ENCODE measurements at regions not wholly inside any gene's neighbourhood (a gene's known extent, or its start where the extent isn't known, plus 50 kb on each side); places are given as distances from the start of the nearest gene placed in this dataset.
"Not testable (repeated sequence)": the region's sequence is repeated elsewhere in the genome, so short reads cannot be mapped to it uniquely, and the experiment has no call there.

DNA sequence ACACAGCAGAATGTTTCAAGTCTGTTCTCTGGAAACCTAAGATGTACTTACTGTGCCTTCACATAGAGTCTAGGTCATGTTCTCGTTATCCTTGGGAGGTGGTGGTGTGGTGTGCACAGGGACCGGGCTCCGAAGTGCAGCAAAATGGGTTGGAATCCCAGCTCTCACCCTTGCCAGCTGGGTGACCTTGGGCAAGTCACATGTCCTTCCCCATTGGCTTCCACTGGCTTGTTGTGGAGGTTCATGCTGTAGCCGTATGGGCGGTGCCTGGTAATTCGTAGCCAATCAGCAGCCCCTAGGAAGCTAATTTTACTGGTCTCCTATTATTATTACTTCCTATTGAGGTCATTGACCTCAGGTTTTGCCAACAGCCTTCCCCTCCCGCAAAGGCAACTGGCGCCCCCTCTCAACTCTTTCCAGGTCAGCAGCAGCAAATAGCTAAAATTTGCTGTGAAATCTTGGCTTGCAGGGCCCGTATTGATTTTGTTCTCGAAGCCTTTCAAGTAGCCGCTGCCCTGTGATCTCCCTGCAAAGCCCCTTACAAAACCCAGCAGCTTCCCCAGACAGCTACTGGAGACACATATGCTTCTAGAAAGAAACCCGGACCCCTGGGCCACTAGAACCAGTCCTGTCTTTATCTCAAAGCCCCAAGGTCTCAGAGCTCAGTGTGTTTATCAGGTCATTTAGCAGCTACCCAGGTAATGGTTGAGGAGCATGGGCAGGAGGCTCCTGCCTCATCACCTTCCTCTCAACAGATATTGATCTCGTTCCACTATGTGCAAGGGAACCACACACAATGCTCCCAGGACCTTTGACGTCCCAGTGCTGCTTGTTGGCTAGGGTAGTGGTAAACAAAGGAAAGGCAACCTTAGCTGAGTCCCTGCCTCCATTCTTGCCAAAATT lies 66.5 kb upstream of the SLC1A4 start:
- TF ChIP-seq, protein P1, sequence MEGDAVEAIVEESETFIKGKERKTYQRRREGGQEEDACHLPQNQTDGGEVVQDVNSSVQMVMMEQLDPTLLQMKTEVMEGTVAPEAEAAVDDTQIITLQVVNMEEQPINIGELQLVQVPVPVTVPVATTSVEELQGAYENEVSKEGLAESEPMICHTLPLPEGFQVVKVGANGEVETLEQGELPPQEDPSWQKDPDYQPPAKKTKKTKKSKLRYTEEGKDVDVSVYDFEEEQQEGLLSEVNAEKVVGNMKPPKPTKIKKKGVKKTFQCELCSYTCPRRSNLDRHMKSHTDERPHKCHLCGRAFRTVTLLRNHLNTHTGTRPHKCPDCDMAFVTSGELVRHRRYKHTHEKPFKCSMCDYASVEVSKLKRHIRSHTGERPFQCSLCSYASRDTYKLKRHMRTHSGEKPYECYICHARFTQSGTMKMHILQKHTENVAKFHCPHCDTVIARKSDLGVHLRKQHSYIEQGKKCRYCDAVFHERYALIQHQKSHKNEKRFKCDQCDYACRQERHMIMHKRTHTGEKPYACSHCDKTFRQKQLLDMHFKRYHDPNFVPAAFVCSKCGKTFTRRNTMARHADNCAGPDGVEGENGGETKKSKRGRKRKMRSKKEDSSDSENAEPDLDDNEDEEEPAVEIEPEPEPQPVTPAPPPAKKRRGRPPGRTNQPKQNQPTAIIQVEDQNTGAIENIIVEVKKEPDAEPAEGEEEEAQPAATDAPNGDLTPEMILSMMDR (IDR thresholded peaks at IDR 0.05; ENCODE audit: unreplicated experiment), result peak; percentile 36
- no peaks in the 10 kb centered on the region for H3K27me3 Mint-ChIP-seq
- DNase-seq (ENCODE audit: low spot score, unreplicated experiment), result peak; percentile 22

DNA sequence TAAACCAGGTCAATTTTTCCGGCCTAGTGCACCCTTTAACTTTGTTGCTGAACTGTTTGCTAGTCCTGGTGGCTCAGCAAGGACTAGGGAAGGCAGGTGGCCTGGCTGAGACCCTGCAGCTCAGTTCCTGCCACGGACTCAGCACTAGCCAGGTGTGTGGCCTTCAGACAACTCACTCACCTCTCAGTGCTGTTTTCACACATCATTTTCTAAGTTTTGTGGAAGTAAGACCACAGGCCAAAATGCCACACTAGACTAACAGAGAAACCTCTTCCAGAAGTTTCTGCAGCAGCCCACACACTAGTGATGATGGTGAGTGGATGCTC lies 65.9 kb upstream of the SLC1A4 start:
- peaks cover 3% of the 10 kb centered on the region for H3K36me3 Mint-ChIP-seq (ENCODE audit: insufficient read depth)
- H3K4me3 Mint-ChIP-seq (ENCODE audit: low read depth), result no peak overlapping the region
- TF ChIP-seq, protein P1 (IDR thresholded peaks at IDR 0.05; ENCODE audit: unreplicated experiment), result no peak
- H3K27ac Mint-ChIP-seq, result no peak overlapping the region
- DNase-seq (ENCODE audit: low spot score, unreplicated experiment), result no peak
- peaks cover 7% of the 10 kb centered on the region for H3K4me1 Mint-ChIP-seq (ENCODE audit: low read depth)
- H3K27me3 Mint-ChIP-seq, result no peaks in the 10 kb centered on the region
- H3K9me3 Mint-ChIP-seq (ENCODE audit: low read depth), result peaks cover 15% of the 10 kb centered on the region

More for the DNA sequence above, 66.5 kb upstream of the SLC1A4 start:
- H3K36me3 Mint-ChIP-seq (ENCODE audit: insufficient read depth), result peaks cover 3% of the 10 kb centered on the region
- H3K27ac Mint-ChIP-seq, result no peak overlapping the region
- H3K9me3 Mint-ChIP-seq (ENCODE audit: low read depth), result peaks cover 15% of the 10 kb centered on the region
- H3K4me3 Mint-ChIP-seq (ENCODE audit: low read depth), result no peak overlapping the region
- peaks cover 8% of the 10 kb centered on the region for H3K4me1 Mint-ChIP-seq (ENCODE audit: low read depth)

DNA sequence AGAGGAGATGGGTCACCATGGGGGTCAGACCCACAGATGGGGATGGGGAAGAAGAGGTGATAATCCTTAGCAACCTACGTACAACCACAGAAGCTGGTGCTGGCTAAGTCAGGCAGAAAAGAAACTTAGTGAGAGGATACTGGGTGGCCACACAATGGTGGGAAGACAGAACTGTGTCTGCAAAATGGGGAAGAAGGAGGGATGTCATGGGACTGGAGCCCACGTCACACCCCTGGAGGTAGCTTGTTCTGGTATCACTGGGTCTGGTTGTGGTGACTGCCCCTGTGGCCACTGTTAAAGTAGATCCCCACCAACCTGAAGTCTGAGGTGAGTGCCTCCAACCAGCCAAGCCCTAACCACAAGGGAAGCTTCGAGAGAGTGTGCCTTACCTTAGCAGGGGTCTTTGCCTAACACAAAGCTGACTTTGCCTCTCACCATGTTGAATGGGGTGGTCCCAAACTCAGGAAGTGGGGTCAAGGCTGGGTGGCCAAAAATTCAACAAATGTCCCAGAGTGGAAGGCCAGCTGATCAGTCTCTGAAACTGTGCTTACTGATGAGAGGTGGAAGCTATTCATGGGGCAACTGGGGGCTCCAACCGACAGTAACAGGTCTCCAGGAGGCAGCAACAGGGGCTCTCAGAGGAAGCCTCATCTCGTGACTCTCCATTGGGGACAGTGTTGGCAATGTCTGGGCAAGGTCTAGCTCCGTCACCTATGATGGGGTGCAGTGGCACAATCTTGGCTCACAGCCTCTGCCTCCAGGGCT lies 64.8 kb upstream of the SLC1A4 start:
- Mint-ChIP-seq H3K9me3 (ENCODE audit: low read depth) (peaks cover 15% of the 10 kb centered on the region), H3K36me3 (ENCODE audit: insufficient read depth) (peaks cover 3% of the 10 kb centered on the region), H3K4me3 (ENCODE audit: low read depth) (no peak overlapping the region), H3K4me1 (ENCODE audit: low read depth) (peaks cover 7% of the 10 kb centered on the region), H3K27me3 (no peaks in the 10 kb centered on the region), H3K27ac (no peak overlapping the region)
- DNase-seq (ENCODE audit: low spot score, unreplicated experiment), result no peak
- TF ChIP-seq, protein P1 (IDR thresholded peaks at IDR 0.05; ENCODE audit: unreplicated experiment), result no peak

DNA sequence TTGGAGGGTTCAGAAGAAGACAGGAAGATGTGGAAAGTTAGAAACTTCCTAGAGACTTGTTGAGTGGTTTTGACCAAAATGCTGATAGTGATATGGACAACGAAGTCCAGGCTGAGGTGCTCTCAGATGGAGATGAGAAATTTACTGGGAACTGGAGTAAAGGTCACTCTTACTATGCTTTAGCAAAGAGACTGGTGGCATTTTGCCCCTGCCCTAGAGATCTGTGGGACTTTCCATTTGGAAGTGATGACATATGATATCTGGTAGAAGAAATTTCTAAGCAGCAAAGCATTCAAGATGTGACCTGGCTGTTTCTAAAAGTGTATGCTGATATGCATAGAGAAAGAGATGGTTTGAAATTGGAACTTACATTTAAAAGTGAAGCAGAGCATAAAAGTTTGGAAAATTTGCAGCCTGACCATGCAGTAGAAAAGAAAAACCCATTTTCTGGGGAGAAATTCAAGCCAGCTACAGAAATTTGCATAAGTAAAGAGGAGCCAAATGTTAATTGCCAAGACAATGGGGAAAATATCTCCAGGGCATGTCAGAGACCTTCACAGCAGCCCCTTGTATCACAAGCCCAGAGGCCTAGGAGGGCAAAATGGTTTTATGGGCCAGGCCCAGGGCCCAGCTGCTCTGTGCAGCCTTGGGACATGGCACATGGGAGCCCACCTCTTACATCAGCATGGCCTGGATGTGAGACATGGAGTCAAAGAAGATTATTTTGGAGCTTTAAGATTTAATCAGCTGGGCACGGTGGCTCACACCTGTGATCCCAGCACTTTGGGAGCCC lies 63.1 kb upstream of the SLC1A4 start:
- not testable (repeated sequence) for H3K36me3 Mint-ChIP-seq (ENCODE audit: insufficient read depth); H3K4me1 Mint-ChIP-seq (ENCODE audit: low read depth); H3K27ac Mint-ChIP-seq; H3K4me3 Mint-ChIP-seq (ENCODE audit: low read depth); H3K27me3 Mint-ChIP-seq; DNase-seq (ENCODE audit: low spot score, unreplicated experiment)
- H3K9me3 Mint-ChIP-seq (ENCODE audit: low read depth), result peaks cover 15% of the 10 kb centered on the region

DNA sequence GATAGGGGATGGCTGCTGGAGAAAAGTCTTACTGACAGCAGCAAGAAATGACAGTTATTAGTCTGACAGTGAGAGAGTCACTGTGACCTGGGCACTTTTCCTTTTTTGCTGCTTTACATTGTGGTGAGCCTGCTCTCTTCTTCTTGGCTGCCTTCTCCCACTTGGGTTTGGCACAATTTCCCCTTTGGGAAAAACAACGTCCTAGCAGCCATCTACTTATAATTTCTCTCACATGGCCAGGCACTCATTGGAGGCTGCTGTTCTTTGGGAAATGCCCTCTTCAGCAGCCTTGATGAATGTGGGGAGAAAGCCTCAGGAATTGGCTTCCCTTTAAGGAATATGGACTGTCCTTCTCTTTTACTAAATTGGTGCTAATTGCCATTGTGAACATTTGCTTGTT lies 60.4 kb upstream of the SLC1A4 start:
- Mint-ChIP-seq H3K27me3 (peaks cover 9% of the 10 kb centered on the region), H3K4me1 (ENCODE audit: low read depth) (no peaks in the 10 kb centered on the region), H3K27ac (no peak overlapping the region), H3K4me3 (ENCODE audit: low read depth) (no peak overlapping the region), H3K36me3 (ENCODE audit: insufficient read depth) (peaks cover 3% of the 10 kb centered on the region), H3K9me3 (ENCODE audit: low read depth) (peaks cover 15% of the 10 kb centered on the region)
- DNase-seq (ENCODE audit: low spot score, unreplicated experiment), result no peak
- TF ChIP-seq, protein P1 (IDR thresholded peaks at IDR 0.05; ENCODE audit: unreplicated experiment), result no peak
